ENCODE measurements at regions not wholly inside any gene's neighbourhood (a gene's known extent, or its start where the extent isn't known, plus 50 kb on each side); places are given as distances from the start of the nearest gene placed in this dataset.

DNA sequence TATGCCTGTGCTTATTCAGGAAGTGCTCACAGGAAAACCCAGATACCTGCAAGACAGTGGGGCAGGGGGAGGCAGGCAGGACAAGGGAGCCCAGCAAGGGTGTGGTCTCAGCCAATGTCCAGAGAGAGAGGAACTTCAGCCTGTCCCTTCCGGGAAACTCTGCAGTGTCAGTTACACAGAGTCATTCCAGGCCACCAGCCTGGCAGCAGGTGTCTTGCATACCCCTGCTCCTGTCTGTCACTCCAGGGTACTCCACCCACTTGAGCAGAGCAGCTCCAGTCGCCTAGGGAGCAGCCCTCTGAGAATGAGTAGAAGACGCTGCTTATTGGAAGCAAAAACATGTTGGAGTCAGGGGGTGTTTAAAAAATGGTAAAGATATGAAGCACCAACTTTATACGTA lies 431.2 kb upstream of the RGMA start:
- H3K4me3 ChIP-seq, result no peak overlapping the region
- intact Hi-C loops (cut with DNase I), result no loop called here
- H3K4me1 ChIP-seq, result peaks cover 0 to 2% of the 10 kb centered on the region in 2 donors
- no peak for DNase-seq (ENCODE audit: low spot score in 2 of 2)
- H3K9me3 ChIP-seq, result no peaks in the 10 kb centered on the region
- TF ChIP-seq, protein P1, sequence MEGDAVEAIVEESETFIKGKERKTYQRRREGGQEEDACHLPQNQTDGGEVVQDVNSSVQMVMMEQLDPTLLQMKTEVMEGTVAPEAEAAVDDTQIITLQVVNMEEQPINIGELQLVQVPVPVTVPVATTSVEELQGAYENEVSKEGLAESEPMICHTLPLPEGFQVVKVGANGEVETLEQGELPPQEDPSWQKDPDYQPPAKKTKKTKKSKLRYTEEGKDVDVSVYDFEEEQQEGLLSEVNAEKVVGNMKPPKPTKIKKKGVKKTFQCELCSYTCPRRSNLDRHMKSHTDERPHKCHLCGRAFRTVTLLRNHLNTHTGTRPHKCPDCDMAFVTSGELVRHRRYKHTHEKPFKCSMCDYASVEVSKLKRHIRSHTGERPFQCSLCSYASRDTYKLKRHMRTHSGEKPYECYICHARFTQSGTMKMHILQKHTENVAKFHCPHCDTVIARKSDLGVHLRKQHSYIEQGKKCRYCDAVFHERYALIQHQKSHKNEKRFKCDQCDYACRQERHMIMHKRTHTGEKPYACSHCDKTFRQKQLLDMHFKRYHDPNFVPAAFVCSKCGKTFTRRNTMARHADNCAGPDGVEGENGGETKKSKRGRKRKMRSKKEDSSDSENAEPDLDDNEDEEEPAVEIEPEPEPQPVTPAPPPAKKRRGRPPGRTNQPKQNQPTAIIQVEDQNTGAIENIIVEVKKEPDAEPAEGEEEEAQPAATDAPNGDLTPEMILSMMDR (IDR thresholded peaks at IDR 0.05), result no peak
- H3K27ac ChIP-seq, result no peak overlapping the region
- no peaks in the 10 kb centered on the region for H3K27me3 ChIP-seq
- H3K36me3 ChIP-seq, result no peaks in the 10 kb centered on the region

DNA sequence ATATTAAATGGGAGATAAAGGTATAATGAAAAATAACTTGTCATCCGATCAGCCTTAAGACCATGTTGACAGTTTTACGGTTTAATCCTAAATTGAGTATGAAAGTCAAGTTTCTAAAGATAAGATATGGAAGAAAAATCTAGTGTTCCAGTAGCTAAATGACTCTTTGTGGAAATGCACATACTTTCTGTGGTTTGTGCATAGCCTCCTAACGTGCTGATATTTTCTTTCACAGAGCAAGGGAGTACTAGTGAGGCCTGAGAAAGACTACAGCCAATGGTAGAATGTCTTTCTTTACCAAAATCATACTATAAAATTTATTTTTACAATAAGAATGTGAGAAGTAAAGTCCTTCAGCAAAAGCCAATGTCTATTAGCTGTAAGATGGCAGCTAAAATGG lies 430.6 kb upstream of the RGMA start:
- no peak overlapping the region for H3K4me3 ChIP-seq
- H3K4me1 ChIP-seq, result peaks cover 0 to 2% of the 10 kb centered on the region in 2 donors
- H3K36me3 ChIP-seq, result no peaks in the 10 kb centered on the region
- TF ChIP-seq, protein P1 (IDR thresholded peaks at IDR 0.05), result no peak
- H3K27me3 ChIP-seq, result no peaks in the 10 kb centered on the region
- intact Hi-C loops (cut with DNase I), result no loop called here
- H3K9me3 ChIP-seq, result no peaks in the 10 kb centered on the region
- H3K27ac ChIP-seq, result no peak overlapping the region
- DNase-seq (ENCODE audit: low spot score in 2 of 2), result no peak

DNA sequence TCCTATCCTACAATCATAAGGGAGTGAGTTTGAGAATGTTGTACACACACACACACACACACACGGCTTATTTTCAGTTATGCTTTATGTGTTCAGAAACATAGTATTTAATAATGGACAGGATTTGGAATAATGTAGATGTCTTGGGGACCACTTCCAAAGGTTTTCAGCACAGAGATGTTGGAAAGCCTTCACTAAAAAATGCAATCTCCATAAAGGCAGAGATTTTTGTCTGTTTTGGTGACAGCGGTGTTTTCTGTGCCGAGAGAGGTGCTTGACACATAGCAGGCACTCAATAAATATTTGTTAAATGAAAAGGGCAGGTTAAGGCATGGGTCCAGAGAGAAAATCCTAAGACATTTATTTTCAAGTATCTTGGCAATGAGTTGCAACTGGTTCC lies 428.2 kb upstream of the RGMA start:
- DNase-seq (ENCODE audit: low spot score in 2 of 2), result no peak
- TF ChIP-seq, protein P1 (IDR thresholded peaks at IDR 0.05), result no peak
- no peaks in the 10 kb centered on the region for H3K9me3 ChIP-seq
- H3K36me3 ChIP-seq, result no peaks in the 10 kb centered on the region
- H3K4me3 ChIP-seq, result no peak overlapping the region
- H3K4me1 ChIP-seq, result peaks cover 0 to 2% of the 10 kb centered on the region in 2 donors
- H3K27ac ChIP-seq, result no peak overlapping the region
- H3K27me3 ChIP-seq, result no peaks in the 10 kb centered on the region
- intact Hi-C loops (cut with DNase I), result no loop called here

DNA sequence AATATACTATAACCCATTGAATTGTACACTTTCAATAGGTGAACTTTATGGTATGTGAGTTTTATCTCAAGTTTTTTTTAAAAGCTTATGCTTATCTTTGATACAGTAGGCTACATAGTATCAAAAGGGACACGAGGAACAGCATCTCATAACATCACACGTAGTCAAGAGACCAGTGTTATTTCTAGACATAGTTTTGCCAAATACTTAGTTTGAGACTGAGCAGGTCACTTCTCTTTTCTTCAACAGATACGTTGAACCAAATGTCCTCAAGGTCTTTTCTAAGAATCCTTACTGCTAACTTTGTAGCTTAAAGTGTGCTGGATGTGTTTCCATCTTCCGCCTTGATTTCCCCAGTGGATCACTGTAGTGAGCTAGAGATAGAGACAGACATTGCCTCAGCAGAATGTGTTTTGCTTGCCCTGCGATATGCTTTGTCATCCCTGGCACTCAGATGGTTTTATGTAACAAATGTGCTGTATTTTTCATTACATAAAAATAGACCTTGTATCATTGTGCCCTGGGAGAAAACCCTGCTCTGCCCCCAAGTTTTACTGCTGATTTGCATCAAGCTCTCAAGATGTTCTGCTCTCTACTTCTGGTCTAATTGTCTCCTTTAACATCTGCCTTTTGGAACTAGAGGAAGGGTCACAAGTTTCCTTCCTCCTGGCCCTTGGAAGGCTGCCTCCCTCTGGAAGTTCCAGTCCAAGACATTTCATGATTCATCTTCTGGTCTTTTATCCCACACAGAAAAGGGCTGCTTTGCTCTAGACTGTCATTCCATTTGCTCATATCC lies 426.4 kb upstream of the RGMA start:
- no peak for DNase-seq (ENCODE audit: low spot score in 2 of 2)
- no peaks in the 10 kb centered on the region for H3K9me3 ChIP-seq
- H3K27me3 ChIP-seq, result no peaks in the 10 kb centered on the region
- H3K36me3 ChIP-seq, result no peaks in the 10 kb centered on the region
- peaks cover 0 to 2% of the 10 kb centered on the region in 2 donors for H3K4me1 ChIP-seq
- H3K27ac ChIP-seq, result no peak overlapping the region
- intact Hi-C loops (cut with DNase I), result no loop called here
- no peak overlapping the region for H3K4me3 ChIP-seq
- TF ChIP-seq, protein P1 (IDR thresholded peaks at IDR 0.05), result no peak

DNA sequence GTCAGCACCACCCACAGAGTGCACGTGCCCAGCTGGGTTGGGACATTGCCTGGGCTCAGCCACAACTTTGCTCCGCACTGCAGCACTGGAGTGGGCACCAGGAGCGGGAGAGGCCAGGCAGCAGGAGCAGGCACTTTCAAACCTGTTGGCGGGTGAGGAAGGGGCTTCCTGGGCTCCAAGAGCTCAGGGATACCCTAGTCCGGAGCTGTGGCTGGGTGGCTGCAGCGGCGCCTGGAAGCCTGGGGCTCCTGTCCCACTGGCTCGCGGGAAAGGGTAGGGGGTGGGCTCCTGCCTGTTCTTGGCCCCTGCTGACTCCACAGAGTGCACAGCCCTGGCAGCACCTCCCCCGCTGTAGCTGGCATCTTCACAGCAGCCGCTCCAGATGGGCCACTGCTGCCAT lies 417.6 kb upstream of the RGMA start:
- intact Hi-C loops (cut with DNase I), result no loop called here
- no peak for DNase-seq (ENCODE audit: low spot score in 2 of 2)
- Histone ChIP-seq H3K27ac (no peak overlapping the region), H3K27me3 (no peaks in the 10 kb centered on the region), H3K4me1 (no peaks in the 10 kb centered on the region), H3K36me3 (no peaks in the 10 kb centered on the region), H3K4me3 (no peak overlapping the region), H3K9me3 (no peaks in the 10 kb centered on the region)
- TF ChIP-seq, protein P1 (IDR thresholded peaks at IDR 0.05), result no peak

Data from ascending aorta (tissue), 2 donors.